Left lung (tissue), 4 donors: ENCODE measurements at regions not wholly inside any gene's neighbourhood (a gene's known extent, or its start where the extent isn't known, plus 50 kb on each side); places are given as distances from the start of the nearest gene placed in this dataset.

Experiments
- ATAC-seq: fragments of 200-7000 bp; cut with Tn5 transposase; one replicate; pipeline ENCODE4 v1.9.1; 2020; ENCODE audit warnings: moderate library complexity
- DNase-seq, 4 donors: peaks; one replicate each; pipeline ENCODE4 v3.0.0-alpha.2; 2013 to 2020
- H3K27ac ChIP-seq, 2 donors: fragments of 200-600 bp; sonication (generic) in 1 of 2; one replicate each; pipeline versions ENCODE4 v1.5.0 to v1.8.0; 2020 to 2021
- H3K27me3 ChIP-seq, 2 donors: fragments of 200-600 bp; sonication (generic) in 1 of 2; one replicate each; pipeline versions ENCODE4 v1.5.0 to v1.8.0; 2020 to 2021
- H3K36me3 ChIP-seq, 2 donors: fragments of 200-600 bp; sonication (generic) in 1 of 2; one replicate each; pipeline versions ENCODE4 v1.5.0 to v1.8.0; 2020 to 2021
- H3K4me1 ChIP-seq, 2 donors: fragments of 200-600 bp; one replicate each; pipeline ENCODE4 v1.8.0; 2021
- H3K4me3 ChIP-seq, 2 donors: fragments of 200-600 bp; sonication (generic) in 1 of 2; one replicate each; pipeline versions ENCODE4 v1.5.0 to v1.8.0; 2020 to 2021; ENCODE audit warnings: mild to moderate bottlenecking in 1 of 2
- H3K9me3 ChIP-seq, 2 donors: fragments of 200-600 bp; sonication (generic) in 1 of 2; one replicate each; pipeline versions ENCODE4 v1.5.0 to v1.8.0; 2020 to 2021
- intact Hi-C, 2 donors: fragments of 100-400 bp; cut with DNase I; formaldehyde crosslinking; loops; one replicate each; pipeline versions ENCODE4 v1.11.2 to v1.14.2; 2022
- TF ChIP-seq, protein P1 (sequence below), 2 donors: fragments of 200-600 bp; sonication (generic) in 1 of 2; IDR thresholded peaks; one replicate each; pipeline versions ENCODE4 v1.5.0 to v1.8.0; 2021; ENCODE audit warnings: antibody characterized with exemption in 2 of 2
- donor health status: DM: no; HTN: yes; CAD: no.
- donor health status: DM: no; HTN: no; CAD: no.

GRCh38 chr5:147046281-147046680, 167.7 kb upstream of the PPP2R2B start:
- Histone ChIP-seq H3K36me3 (no peaks in the 10 kb centered on the region), H3K27ac (no peak overlapping the region), H3K9me3 (no peaks in the 10 kb centered on the region), H3K4me3 (no peak overlapping the region), H3K4me1 (no peaks in the 10 kb centered on the region), H3K27me3 (no peaks in the 10 kb centered on the region)
- intact Hi-C loops: no loop called here
- TF ChIP-seq, protein P1, sequence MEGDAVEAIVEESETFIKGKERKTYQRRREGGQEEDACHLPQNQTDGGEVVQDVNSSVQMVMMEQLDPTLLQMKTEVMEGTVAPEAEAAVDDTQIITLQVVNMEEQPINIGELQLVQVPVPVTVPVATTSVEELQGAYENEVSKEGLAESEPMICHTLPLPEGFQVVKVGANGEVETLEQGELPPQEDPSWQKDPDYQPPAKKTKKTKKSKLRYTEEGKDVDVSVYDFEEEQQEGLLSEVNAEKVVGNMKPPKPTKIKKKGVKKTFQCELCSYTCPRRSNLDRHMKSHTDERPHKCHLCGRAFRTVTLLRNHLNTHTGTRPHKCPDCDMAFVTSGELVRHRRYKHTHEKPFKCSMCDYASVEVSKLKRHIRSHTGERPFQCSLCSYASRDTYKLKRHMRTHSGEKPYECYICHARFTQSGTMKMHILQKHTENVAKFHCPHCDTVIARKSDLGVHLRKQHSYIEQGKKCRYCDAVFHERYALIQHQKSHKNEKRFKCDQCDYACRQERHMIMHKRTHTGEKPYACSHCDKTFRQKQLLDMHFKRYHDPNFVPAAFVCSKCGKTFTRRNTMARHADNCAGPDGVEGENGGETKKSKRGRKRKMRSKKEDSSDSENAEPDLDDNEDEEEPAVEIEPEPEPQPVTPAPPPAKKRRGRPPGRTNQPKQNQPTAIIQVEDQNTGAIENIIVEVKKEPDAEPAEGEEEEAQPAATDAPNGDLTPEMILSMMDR (IDR thresholded peaks at IDR 0.05): no peak
- ATAC-seq (no peak), DNase-seq (no peak)

GRCh38 chr5:147046894-147047293, 168.3 kb upstream of the PPP2R2B start:
- H3K27ac ChIP-seq: no peak overlapping the region
- no peak for ATAC-seq
- H3K4me1 ChIP-seq: no peaks in the 10 kb centered on the region
- intact Hi-C loops: no loop called here
- H3K4me3 ChIP-seq: no peak overlapping the region
- H3K36me3 ChIP-seq: no peaks in the 10 kb centered on the region
- DNase-seq: no peak
- H3K27me3 ChIP-seq: no peaks in the 10 kb centered on the region
- TF ChIP-seq, protein P1 (IDR thresholded peaks at IDR 0.05): no peak
- H3K9me3 ChIP-seq: no peaks in the 10 kb centered on the region

DNA sequence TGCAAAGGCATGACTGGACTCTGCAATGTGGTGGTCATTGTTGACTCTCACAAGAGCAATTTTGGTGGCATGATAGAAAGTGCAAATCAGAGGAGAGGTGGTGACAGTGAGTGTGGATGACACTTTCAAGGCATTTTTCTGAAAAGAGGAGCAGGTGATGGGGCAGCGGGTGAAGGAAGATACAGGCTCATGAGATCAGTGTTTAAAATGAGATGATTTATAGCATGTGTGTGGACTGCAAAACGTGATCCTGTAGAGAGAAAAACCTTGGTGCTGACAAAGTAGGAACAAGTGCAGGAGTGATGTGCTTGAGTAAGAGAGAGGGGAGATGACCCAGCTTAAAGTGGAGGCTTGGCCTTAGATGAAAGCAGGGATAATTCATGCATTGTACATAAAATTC, 171.2 kb upstream of the PPP2R2B start:
- Histone ChIP-seq H3K4me1 (no peaks in the 10 kb centered on the region), H3K36me3 (no peaks in the 10 kb centered on the region), H3K4me3 (no peak overlapping the region), H3K27me3 (no peaks in the 10 kb centered on the region), H3K9me3 (no peaks in the 10 kb centered on the region), H3K27ac (no peak overlapping the region)
- TF ChIP-seq, protein P1 (IDR thresholded peaks at IDR 0.05): no peak
- DNase-seq (no peak), ATAC-seq (no peak)
- intact Hi-C loops: no loop called here

GRCh38 chr5:147050172-147050571, 171.6 kb upstream of the PPP2R2B start:
- intact Hi-C loops: no loop called here
- H3K9me3 ChIP-seq: no peaks in the 10 kb centered on the region
- H3K27ac ChIP-seq: no peak overlapping the region
- TF ChIP-seq, protein P1 (IDR thresholded peaks at IDR 0.05): no peak
- DNase-seq (no peak), ATAC-seq (no peak)
- no peaks in the 10 kb centered on the region for H3K4me1 ChIP-seq
- H3K4me3 ChIP-seq: no peak overlapping the region
- H3K36me3 ChIP-seq: no peaks in the 10 kb centered on the region
- no peaks in the 10 kb centered on the region for H3K27me3 ChIP-seq

GRCh38 chr5:147051193-147051592, 172.6 kb upstream of the PPP2R2B start:
- no peak overlapping the region for H3K4me3 ChIP-seq
- intact Hi-C loops: no loop called here
- DNase-seq (no peak), ATAC-seq (no peak)
- no peaks in the 10 kb centered on the region for H3K9me3 ChIP-seq
- TF ChIP-seq, protein P1 (IDR thresholded peaks at IDR 0.05): no peak
- H3K27ac ChIP-seq: no peak overlapping the region
- no peaks in the 10 kb centered on the region for H3K27me3 ChIP-seq
- no peaks in the 10 kb centered on the region for H3K4me1 ChIP-seq
- no peaks in the 10 kb centered on the region for H3K36me3 ChIP-seq
